ENCODE measurements at regions not wholly inside any gene's neighbourhood (a gene's known extent, or its start where the extent isn't known, plus 50 kb on each side); places are given as distances from the start of the nearest gene placed in this dataset.
A peak's percentile ranks its signal among the peaks of the same experiment; 100 is the strongest.

GRCh38 chr20:19920381-19921138 is 96.6 kb upstream of the NAA20 start (continued):
- TF ChIP-seq ZBTB2 (CRISPR knock-in tag; IDR thresholded peaks at IDR 0.05; ENCODE audit: low read depth): 0 out of 2 replicates have a peak, but pooled peaks have one; percentile 23
- TF ChIP-seq JARID2 (CRISPR knock-in tag; IDR thresholded peaks at IDR 0.05; ENCODE audit: insufficient replicate concordance): peak; percentile 57
- TF ChIP-seq ZNF12 (CRISPR knock-in tag; IDR thresholded peaks at IDR 0.05): peak; percentile 60; the same call in 1 of the 2 replicates
- TF ChIP-seq SMAD1 (CRISPR knock-in tag; IDR thresholded peaks at IDR 0.05; ENCODE audit: borderline replicate concordance, low read depth): no peak
- peak; percentile 69; the same call in 1 of the 2 replicates for TF ChIP-seq POGK (CRISPR knock-in tag; conservative IDR thresholded peaks at IDR 0.05)
- TF ChIP-seq ZNF160 (CRISPR knock-in tag; IDR thresholded peaks at IDR 0.05): peak; percentile 71
- no peak for TF ChIP-seq HNF1A (IDR thresholded peaks at IDR 0.05; ENCODE audit: low read depth)
- no peak for TF ChIP-seq HNF1A (CRISPR knock-in tag; IDR thresholded peaks at IDR 0.05; ENCODE audit: borderline replicate concordance)
- TF ChIP-seq ZNF513 (CRISPR knock-in tag; conservative IDR thresholded peaks at IDR 0.05): no peak
- no peak for TF ChIP-seq PRDM15 (CRISPR knock-in tag; IDR thresholded peaks at IDR 0.05)
- TF ChIP-seq RARG (CRISPR knock-in tag; IDR thresholded peaks at IDR 0.05; ENCODE audit: low read depth): no peak
- no peak for TF ChIP-seq ZNF143 (CRISPR knock-in tag; IDR thresholded peaks at IDR 0.05)
- TF ChIP-seq ZNF75D (CRISPR knock-in tag; IDR thresholded peaks at IDR 0.05; ENCODE audit: borderline replicate concordance): no peak

Measured in HepG2 (cell line).